GM10266 (cell line): ENCODE measurements at regions not wholly inside any gene's neighbourhood (a gene's known extent, or its start where the extent isn't known, plus 50 kb on each side); places are given as distances from the start of the nearest gene placed in this dataset.

Experiments
- DNase-seq: peaks from one replicate; pipeline ENCODE4 v3.0.0; 2012; ENCODE audit errors: extremely low spot score
- CTCF ChIP-seq: IDR thresholded peaks from 2 replicates; pipeline ENCODE4 v1.5.1; 2012; ENCODE audit warnings: mild to moderate bottlenecking, low read depth; ENCODE audit not compliant: control insufficient read depth, insufficient read depth; ENCODE audit errors: missing control alignments

GRCh38 chr16:6969594-6969993, 363.1 kb upstream of the RBFOX1 start:
- TF ChIP-seq CTCF, result no peak
- DNase-seq, result no peak

GRCh38 chr16:6967796-6968320, 364.8 kb upstream of the RBFOX1 start:
- TF ChIP-seq CTCF, result no peak

GRCh38 chr16:6966925-6967324, 365.7 kb upstream of the RBFOX1 start:
- DNase-seq, result no peak
- TF ChIP-seq CTCF, result no peak

More at GRCh38 chr16:6967796-6968320, 364.8 kb upstream of the RBFOX1 start:
- no peak for DNase-seq

GRCh38 chr16:6964679-6965078, 368.0 kb upstream of the RBFOX1 start:
- no peak for TF ChIP-seq CTCF
- no peak for DNase-seq

GRCh38 chr16:6961704-6962103, 370.9 kb upstream of the RBFOX1 start:
- no peak for DNase-seq
- no peak for TF ChIP-seq CTCF

GRCh38 chr16:6958184-6958583, 374.5 kb upstream of the RBFOX1 start:
- DNase-seq, result no peak
- no peak for TF ChIP-seq CTCF

GRCh38 chr16:6957681-6958080, 375.0 kb upstream of the RBFOX1 start:
- no peak for DNase-seq
- TF ChIP-seq CTCF, result no peak
